ENCODE measurements at regions not wholly inside any gene's neighbourhood (a gene's known extent, or its start where the extent isn't known, plus 50 kb on each side); places are given as distances from the start of the nearest gene placed in this dataset.

DNA sequence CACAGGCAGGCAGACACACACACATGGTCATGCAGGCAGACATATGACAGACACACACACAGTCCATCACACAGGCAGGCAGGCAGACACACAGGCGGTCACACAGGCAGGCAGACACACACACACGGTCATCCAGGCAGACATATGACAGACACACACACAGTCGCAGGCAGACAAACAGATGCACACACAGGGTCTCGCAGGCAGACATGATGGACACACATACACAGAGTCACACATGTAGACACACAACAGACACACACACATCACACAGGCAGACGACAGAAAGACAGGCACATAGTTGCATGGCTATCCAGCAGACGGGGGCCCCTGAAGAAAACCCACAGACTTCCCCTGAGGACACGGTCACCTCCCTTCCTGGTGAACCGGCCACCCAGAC is 135.4 kb downstream of the NCOR2 start:
- peak in 1 of 2 donors; percentile 25 for DNase-seq (ENCODE audit: low read depth in 2 of 2)

DNA sequence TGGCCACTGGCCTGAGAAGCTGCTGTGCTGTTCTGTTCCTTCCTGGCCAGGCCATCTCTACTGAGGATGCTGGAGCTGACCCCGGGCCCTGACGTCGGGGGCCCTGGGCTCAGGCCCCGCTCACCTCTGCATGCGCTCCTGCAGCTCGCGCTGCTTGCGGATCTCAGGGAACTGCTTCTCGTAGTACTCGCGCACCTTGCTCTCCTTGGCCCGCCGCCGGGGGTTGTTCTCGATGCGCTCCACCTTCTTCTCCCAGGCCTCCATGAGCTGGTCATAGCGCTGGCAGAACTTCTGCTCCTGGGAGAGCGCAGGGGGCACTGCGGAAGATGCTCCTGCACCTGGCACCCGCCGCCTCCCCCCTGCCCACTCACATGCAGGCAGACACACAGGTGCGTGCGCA is 135.6 kb downstream of the RFLNA start:
- DNase-seq (ENCODE audit: low read depth in 2 of 2) = no peak

DNA sequence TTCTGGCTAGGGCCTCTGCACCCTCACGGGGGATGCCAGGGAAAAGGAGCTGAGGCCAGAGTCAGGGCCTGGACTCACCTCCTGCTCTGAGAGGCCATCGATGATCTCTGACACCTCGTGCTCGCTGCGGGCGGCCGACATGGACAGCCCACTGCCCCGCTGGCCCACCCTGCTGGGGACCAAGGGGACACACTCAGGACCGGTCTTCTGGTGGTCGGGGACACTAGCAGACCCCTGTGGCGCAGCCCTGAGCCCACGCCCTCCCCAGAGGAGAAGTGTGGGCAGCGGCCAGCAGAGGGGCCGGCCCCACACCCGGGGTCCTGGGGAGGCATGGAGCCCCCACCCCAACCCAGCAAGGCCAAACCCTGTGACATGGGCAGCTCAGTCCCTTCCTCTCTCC is 134.6 kb downstream of the RFLNA start:
- DNase-seq (ENCODE audit: low read depth in 2 of 2) = no peak

DNA sequence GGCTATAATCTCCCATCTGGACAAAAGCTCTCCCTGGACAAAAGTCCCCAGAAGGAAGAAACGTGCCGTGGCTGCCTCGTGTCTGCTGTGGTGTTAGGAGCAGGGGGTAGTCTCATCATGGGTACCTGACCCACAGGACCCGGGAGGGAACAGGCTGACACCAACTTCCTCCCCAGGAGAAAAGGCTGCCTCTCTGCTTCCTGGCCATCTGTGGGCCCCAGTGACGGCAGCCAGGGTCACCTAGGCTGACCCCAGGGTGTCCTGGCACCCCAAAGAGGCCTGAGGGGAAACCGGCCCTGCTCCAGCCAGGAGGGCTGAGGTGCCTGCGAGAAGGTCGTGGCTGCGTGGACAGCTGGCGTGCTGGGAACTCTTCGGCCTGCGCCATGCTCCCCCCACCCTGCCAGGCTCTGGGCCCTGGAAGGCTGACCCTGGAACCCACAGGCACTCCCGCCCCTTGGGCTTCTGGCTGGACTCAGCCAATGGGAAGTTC is 133.9 kb downstream of the RFLNA start:
- peak; percentile 30 to 49 for DNase-seq (ENCODE audit: low read depth in 2 of 2)

DNA sequence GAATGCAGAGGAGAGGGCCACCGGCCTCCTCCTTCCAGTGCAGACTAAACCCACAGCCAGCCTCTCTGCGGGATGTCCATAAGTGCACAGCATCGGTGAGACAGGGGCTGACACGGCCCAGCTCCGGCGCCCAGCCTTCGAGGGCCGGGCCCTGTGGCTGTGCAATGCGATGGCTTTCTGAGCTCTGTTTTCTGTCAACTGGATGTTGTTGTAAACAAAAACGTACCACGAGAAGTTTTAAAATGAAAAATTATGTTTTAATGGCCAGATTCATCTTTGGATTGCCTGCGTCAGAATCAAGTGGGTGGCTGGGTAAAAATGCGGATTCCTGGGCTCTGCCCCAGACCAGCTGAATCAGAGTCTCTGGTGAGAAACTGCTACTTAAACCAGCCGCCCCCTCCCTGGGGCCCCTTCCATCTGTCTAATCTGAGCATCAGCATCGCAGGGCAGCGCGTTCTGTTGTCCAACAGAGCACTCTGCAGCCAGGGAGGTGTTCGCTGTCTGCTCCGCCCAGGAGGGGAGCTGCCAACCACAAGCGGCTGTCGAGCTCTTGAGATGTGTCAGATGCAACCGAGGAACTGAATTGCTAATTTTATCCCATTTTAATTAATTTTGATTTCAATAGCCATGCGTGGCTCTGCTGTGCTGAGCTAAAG is 133.4 kb downstream of the RFLNA start:
- DNase-seq (ENCODE audit: low read depth in 2 of 2) = peak; percentile 16 to 57

DNA sequence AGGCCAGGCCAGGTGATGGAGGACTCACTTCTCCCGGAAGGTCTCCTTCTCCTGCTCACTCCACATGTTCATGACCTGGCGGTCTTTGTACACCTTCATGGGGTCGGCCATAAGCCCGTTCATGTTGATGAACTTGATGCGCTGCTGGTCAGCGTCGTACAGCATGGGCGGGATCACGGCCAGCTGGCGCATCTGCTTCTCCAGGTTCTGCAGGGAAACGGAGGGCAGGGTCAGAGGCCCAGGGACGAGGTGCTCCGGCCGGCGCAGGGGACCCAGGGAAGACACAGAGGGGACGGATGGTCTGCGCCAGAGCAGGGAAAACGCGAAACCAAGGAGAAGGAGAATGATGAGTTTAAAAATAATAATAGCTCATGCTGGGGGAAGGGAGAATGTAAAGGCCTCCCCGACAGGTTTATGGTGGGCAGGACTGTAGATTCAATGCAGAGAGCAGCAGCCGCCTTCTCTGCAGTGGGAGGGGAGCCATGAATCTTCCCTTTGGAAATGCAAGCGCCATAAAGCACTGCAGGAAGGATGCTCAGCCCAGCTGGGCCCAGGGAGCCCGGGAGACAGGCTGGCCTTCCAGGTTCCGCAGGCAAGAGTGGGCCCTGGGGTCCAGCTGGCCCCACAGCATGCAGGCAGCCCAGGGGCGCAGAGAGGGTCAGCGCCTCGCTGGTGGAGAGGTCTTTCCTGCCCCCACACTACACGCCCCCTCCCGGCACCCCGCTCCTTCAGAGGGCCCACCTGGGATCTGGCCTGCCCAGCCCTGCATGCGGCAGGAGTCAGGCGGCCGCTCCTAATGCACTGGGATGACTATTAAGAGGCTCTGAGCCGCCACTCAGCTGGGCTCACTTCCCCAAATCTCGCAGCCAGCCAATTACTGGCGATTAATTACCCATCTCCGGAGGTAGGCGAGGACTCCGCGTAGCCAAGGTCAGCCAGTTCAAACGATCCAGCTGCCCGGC is 132.0 kb downstream of the RFLNA start:
- DNase-seq (ENCODE audit: low read depth in 2 of 2) = peak in 1 of 2 donors; percentile 21

DNA sequence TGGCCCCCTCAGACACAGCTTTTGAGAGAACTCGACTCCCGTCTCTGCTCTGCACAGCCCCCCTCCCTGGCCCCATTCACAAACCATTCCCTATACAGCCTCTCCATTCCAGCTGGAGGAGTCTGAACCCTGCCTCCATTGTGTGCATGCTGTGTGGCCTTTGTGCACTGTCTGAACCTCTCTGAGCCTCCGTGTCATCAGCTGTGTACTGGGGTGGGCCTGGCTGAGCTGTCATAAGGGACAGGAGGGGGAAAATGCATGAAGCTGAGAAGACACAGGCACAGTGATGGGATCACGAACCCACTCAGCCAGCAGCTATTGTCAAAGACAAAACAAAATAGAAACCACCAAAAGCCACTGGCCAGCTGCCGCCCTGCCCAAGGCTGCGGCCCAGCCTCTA is 130.8 kb downstream of the RFLNA start:
- DNase-seq (ENCODE audit: low read depth in 2 of 2) = no peak

DNA sequence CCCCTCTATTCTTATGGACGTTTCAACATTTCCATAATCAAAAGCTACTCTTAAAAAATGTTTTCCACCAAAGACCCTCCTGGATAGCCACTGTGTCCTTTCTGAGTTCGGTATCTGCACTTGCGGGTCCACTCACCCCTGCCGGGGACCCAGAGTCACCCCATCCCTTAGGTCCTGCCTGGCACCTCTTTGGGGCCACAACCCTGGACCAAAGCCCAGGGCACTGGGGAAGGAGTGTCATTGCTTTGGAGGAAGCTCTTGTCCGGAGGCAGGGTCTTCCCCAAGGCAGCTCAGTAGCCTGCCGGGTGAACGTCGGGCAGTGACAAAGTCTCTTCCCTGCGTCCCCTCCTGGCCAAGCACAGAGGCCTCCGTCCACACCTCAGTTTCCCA is 129.6 kb downstream of the RFLNA start:
- DNase-seq (ENCODE audit: low read depth in 2 of 2) = no peak

DNA sequence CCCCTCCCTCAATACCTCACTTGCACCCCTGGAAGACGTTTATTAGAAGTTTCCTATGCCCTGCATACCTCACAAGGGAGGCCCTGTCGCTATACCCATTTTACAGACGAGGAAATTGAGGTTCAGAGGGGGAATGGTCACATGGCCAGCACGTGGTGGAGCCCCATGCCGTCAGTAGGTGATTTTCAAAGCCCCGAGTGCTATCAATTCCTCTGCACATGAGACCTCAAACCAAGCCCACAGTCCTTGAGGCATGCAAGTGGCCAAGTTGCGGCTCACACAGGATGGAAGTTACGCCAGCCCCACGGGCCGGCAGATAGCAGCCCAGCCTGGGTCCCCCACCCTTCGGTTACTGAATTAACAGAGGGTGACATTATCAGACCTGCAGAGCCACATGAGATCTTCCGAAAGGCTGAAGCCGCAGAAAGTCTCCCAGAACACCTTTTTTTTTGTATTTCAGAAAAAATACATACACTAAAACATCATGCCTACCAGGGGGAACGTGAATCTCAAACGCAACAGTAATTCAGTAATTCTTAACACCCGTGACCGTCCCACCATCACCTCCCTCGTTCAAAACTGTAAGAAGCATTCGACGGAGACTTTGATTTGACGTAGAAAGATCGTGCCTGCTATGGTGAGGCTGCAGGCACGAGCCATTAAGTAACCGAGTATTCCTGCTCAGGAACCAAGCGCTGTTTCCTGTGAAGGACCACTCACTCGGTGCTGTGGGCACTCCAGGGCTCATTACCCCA is 129.0 kb downstream of the RFLNA start:
- DNase-seq (ENCODE audit: low read depth in 2 of 2) = no peak

DNA sequence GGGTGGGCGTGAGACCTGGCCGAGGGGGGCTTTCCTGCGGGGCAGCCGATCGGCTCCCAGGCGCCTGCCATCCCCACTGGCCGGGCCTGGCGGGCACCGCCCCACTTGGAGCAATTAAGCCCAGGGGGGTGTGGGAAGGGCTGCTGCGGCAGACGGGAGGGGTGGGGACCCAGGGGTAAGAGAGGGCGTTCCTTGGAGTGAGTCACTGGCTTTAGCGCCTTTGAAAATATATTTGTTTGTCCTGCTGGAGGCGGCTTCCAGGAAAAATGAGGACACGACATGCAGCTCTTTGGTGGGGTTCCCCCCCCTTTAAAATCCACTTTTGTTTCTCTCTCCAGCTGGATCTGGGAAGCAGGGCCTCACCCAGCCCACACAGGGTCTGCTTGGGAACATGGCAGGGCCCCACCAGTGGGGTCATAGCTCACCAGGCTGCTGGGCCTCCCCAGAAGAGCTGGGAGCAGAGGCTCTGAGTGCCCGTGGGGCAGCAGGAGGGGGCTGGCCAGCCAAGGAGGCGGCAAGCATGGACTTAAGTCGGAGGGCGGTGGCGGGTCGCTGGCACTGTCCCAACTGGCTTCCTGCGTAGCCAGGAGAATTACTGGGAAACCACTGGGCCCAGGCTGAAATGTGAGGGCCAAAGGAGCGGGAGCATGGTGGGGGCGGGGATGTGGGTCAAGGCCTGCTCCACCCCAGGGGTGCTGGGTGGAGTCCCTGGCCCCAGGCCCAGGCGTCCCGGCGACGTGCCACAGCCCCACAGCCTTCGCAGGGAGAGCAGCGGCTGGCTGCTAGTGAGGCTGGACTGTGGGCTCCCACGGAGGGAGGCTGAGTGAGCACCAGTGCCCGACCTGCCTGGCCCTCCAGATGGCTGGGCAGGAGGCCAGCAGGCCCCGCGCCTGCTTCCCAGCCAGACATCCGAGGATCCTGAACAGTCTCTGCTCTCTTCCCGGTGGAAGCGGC is 128.0 kb downstream of the RFLNA start:
- DNase-seq (ENCODE audit: low read depth in 2 of 2) = peak; percentile 74 to 93

DNA sequence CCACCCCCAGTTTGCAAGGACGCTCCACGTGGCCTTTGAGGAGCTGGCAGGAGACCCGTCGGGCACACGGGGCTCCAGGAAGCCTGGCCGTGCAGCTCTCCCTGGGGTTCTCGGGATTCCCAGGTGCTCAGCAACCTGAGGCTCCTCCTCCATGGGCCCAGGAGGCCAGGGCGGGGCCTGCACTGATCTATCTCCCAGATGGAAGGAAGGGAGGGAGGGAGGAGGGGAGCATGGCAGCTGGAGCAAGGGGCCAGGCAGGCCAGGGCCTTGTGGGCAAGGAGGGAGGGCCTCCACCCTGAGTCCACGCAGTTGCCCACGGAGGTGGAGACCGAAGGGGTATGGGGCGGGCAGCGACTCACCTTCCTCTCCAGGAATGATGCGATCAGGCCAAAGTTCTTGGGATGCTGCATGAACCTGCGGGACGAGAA is 127.3 kb downstream of the RFLNA start:
- DNase-seq (ENCODE audit: low read depth in 2 of 2) = no peak

DNA sequence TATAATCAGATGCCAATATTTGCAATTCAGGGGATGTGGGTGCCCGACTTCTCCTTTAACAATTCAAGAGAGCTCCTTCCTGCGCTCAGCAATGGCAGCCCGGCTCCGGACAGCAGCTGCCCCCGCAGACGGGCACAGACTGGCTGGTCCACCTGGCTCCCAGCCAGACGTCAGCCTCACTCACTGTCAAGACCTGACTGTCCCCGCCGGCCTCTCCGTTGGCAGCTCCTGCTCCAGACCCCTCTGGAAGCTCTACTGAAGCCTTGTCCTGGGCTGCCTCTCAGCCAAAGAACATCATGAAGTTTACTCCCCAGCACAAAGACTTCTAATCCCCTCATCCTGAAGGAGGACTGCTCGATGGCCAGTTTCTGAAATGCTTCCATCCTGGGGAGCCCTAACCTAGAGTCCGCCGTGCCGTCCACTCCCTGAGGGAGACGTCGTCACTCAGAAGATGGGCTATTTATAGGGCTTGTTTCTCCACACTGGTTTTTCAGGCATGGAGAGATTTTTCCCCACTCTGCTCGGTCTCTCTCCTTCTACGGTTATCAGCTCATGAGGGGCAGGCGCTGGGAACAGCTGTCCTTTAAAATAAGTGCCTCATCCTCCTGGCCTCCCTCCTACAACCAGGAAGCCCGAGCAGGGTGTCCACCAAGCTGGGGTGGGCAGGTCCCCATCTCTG is 126.2 kb downstream of the RFLNA start:
- no peak for DNase-seq (ENCODE audit: low read depth in 2 of 2)

DNA sequence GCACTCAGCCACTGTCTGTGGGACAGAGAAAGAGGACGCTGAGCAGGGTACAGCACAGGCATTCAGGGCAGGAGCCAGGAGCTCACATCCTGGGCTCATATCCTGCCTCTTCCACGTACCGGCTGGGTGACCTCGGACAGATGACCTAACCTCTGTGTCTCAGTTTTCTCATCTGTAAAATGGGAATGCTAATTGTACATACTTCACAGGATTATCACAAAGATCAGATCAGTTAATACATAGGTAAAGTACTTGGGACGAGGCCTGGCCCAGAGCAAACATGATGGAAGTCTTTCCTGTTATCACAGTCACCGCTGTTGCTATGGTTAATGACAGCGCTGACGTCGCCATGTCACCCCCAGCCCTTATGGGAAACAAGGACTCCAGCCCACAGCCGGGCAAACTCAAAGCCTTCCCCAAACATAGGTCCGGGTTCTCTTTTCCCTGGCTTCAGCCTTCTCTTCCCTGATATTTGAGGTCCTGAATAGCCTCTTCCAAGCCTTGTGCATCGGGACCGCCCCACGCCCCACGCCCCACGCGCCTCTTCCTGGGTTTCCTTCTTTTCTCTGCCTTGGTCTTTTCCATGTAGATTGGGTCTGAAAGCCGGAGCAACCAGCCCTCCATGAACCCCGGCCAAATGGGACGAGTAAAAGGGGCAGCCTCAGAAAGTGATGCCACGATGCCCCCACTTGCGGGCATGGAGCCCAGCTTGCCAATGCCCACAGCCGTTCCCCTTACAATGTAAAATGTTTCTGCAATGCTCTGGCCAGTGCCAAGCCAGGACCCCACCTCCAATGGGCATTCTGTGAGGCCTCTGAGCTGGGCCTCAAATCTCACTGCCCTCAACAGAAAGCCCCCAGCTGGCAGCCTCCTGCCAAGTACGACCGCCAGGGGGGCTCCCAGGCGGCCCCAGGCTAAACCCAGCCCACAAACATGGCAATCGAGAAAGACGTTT is 125.4 kb downstream of the RFLNA start:
- no peak for DNase-seq (ENCODE audit: low read depth in 2 of 2)

DNA sequence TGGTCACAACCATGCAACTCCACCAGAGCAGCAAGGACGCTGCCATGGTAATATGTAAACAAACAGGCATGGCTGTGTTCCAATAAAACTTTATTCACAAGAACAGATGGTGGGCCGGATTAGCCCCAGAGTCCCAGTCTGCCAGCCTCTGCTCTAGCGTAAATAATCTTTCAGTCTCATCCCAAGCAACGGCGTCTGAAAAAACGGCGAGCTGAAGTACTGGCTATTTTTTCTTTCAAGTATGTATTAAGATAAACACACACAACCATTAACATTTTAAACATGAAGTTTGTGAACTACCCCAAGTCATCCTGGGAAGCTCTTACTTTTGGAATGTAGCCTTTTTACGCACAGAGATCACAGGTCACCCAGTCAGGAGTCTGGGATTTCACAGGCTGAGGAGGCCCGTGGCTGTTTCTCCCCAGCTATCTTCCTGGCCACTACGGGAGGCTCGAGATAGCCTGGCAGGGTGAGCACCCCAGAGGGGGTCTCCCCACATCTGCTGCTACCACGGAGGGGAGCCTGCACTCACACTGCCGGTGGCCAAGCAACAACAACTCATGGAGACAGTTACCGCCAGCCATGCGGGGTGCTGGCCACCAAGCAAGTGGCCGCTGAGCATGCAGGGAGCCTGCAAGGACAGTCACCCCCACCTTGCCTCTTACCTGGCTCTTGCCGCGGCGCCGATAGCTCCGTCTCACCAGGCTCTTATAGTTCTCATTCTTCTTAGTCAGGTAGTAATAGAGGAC is 124.6 kb downstream of the RFLNA start:
- DNase-seq (ENCODE audit: low read depth in 2 of 2) = no peak

DNA sequence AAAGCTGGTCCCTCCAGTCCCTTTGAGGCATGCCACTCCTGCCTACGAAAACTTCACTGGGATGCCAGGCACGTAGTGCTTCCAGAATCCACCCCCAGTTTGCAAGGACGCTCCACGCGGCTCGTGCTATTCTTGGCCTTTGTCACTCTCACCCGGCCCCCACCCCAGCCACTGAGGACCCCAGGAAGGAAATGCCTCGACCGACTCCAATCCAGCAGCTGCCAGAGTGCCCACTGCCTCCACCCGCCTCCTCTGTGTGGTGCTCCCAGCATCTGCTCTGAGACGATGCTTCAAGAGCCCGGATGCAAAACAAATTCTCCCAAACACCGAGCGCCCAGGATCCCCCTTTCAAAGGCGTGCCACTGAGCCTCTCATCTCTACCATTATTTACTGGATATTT is 123.9 kb downstream of the RFLNA start:
- no peak for DNase-seq (ENCODE audit: low read depth in 2 of 2)

DNA sequence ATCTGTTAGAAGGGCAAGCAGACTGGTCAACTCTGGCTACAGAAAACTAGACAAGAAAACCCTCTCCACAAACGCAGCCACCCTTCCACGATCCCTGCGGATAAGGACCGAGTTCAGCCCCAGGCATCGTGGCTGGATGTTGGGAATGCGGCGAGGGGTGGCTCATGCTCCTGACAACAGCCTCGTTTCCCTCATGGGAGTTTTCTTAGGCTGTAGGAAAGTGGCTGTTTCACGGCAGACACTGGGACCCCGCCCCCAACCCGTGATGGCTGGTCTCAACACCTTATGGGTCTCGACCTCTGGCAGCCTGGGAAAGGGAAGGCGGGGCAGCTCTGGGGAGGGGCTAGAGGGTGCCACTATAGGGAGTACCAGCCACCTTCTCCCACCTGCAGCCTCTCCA is 123.3 kb downstream of the RFLNA start:
- DNase-seq (ENCODE audit: low read depth in 2 of 2) = no peak

DNA sequence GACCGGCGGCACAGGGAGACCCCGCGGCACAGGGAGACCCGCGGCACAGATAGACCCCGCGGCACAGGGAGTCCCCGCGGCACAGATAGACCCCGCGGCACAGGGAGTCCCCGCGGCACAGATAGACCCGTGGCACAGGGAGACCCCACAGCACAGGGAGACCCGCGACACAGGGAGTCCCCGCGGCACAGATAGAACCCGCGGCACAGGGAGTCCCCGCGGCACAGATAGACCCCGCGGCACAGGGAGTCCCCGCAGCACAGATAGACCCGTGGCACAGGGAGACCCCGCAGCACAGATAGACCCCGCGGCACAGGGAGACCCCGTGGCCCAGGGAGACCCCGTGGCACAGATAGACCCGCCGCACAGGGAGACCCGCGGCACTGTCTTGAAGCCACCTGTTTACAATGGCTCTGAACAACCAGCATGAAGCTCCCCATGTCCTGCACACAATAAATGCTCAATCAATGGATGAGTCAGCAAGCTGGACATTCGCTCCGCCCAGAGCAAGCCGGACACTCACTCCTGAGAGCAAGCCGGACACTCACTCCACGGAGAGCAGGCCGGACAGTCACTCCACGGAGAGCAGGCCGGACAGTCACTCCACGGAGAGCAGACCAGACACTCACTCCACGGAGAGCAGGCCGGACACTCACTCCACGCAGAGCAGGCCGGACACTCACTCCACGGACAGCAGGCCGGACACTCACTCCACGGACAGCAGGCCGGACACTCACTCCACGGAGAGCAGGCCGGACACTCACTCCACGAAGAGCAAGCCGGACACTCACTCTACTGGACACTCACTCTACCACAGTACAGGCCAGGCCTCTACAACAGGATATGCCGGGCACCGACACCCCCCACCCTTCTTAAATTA is 121.9 kb downstream of the RFLNA start:
- peak in 1 of 2 donors; percentile 79 for DNase-seq (ENCODE audit: low read depth in 2 of 2)
